ENCODE measurements at regions not wholly inside any gene's neighbourhood (a gene's known extent, or its start where the extent isn't known, plus 50 kb on each side); places are given as distances from the start of the nearest gene placed in this dataset.
A peak's percentile ranks its signal among the peaks of the same experiment; 100 is the strongest.

- no peak for ATAC-seq
- Histone ChIP-seq H3K4me1 (peaks cover 16% of the 10 kb centered on the region), H3K4me3 (no peak overlapping the region)
These were observed 173.7 kb downstream of the ACKR3 start for GRCh38 chr2:236743039-236743920.

GRCh38 chr2:236743921-236744280 lies 174.3 kb downstream of the ACKR3 start:
- Histone ChIP-seq H3K9me3 (no peaks in the 10 kb centered on the region), H3K4me3 (no peak overlapping the region), H3K27me3 (ENCODE audit: low read depth) (no peaks in the 10 kb centered on the region), H3K36me3 (no peaks in the 10 kb centered on the region), H3K27ac (no peak overlapping the region), H3K4me1 (peaks cover 23% of the 10 kb centered on the region)
- ATAC-seq (no peak), DNase-seq (no peak)
- TF ChIP-seq CTCF (IDR thresholded peaks at IDR 0.05): no peak
- intact Hi-C loops (cut with DNase I): no loop called here

More at GRCh38 chr2:236743039-236743920, 173.7 kb downstream of the ACKR3 start:
- no peak for DNase-seq
- H3K9me3 ChIP-seq: no peaks in the 10 kb centered on the region
- H3K27me3 ChIP-seq (ENCODE audit: low read depth): no peaks in the 10 kb centered on the region
- intact Hi-C loops (cut with DNase I): no loop called here
- no peaks in the 10 kb centered on the region for H3K36me3 ChIP-seq
- no peak for TF ChIP-seq CTCF (IDR thresholded peaks at IDR 0.05)
- no peak overlapping the region for H3K27ac ChIP-seq

GRCh38 chr2:236744281-236744705 lies 174.7 kb downstream of the ACKR3 start:
- intact Hi-C loops (cut with DNase I): no loop called here
- no peaks in the 10 kb centered on the region for H3K27me3 ChIP-seq (ENCODE audit: low read depth)
- ATAC-seq: no peak
- H3K36me3 ChIP-seq: no peaks in the 10 kb centered on the region
- no peaks in the 10 kb centered on the region for H3K9me3 ChIP-seq
- no peak overlapping the region for H3K27ac ChIP-seq
- DNase-seq: no peak
- H3K4me1 ChIP-seq: peaks cover 25% of the 10 kb centered on the region
- H3K4me3 ChIP-seq: no peak overlapping the region
- TF ChIP-seq CTCF (IDR thresholded peaks at IDR 0.05): no peak

- no peak for DNase-seq
- Histone ChIP-seq H3K27ac (no peak overlapping the region), H3K4me1 (peaks cover 25% of the 10 kb centered on the region), H3K4me3 (no peak overlapping the region), H3K36me3 (no peaks in the 10 kb centered on the region), H3K9me3 (no peaks in the 10 kb centered on the region), H3K27me3 (ENCODE audit: low read depth) (no peaks in the 10 kb centered on the region)
- no peak for ATAC-seq
- no peak for TF ChIP-seq CTCF (IDR thresholded peaks at IDR 0.05)
- intact Hi-C loops (cut with DNase I): no loop called here
These were observed 175.1 kb downstream of the ACKR3 start for GRCh38 chr2:236744716-236745115.

- H3K27me3 ChIP-seq (ENCODE audit: low read depth): no peaks in the 10 kb centered on the region
- ATAC-seq (peak; percentile 47 to 81), DNase-seq (no peak)
- H3K27ac ChIP-seq: no peak overlapping the region
- no peaks in the 10 kb centered on the region for H3K36me3 ChIP-seq
- H3K4me3 ChIP-seq: no peak overlapping the region
- peaks cover 25% of the 10 kb centered on the region for H3K4me1 ChIP-seq
- no peaks in the 10 kb centered on the region for H3K9me3 ChIP-seq
- no peak for TF ChIP-seq CTCF (IDR thresholded peaks at IDR 0.05)
- intact Hi-C loops (cut with DNase I): no loop called here
These were observed 176.0 kb downstream of the ACKR3 start for GRCh38 chr2:236745420-236746210.

Data from lower lobe of right lung (tissue), 2 donors.